Breast epithelium (tissue), 4 donors: ENCODE measurements at regions not wholly inside any gene's neighbourhood (a gene's known extent, or its start where the extent isn't known, plus 50 kb on each side); places are given as distances from the start of the nearest gene placed in this dataset.

ENCODE experiments used
- DNase-seq, 2 donors: peaks; one replicate each; pipeline ENCODE4 v3.0.0-alpha.2; 2019; ENCODE audit warnings: low spot score in 2 of 2
- H3K27ac ChIP-seq, 2 donors: fragments of 200-600 bp; sonication (generic) in 1 of 2; one replicate each; pipeline ENCODE4 v1.5.1; 2016 to 2019; ENCODE audit warnings: mild to moderate bottlenecking in 1 of 2
- H3K27me3 ChIP-seq, 2 donors: fragments of 200-600 bp; sonication (generic) in 1 of 2; one replicate each; pipeline versions ENCODE4 v1.5.1 to v1.6.0; 2017 to 2019; ENCODE audit warnings: control low read depth in 1 of 2, mild to moderate bottlenecking in 1 of 2
- H3K36me3 ChIP-seq: fragments of 200-600 bp; one replicate; pipeline ENCODE4 v1.5.1; 2019
- H3K4me1 ChIP-seq, 2 donors: fragments of 200-600 bp; sonication (generic); one replicate each; pipeline ENCODE4 v1.5.1; 2016 to 2019; ENCODE audit warnings: control low read depth in 1 of 2
- H3K4me3 ChIP-seq, 3 donors: fragments of 200-600 bp; sonication (generic); 1 replicate in 2 of 3; 2 replicates in 1 of 3; pipeline ENCODE4 v1.5.1; 2016 to 2019; ENCODE audit warnings: mild to moderate bottlenecking in 3 of 3, moderate library complexity in 2 of 3
- H3K9me3 ChIP-seq, 2 donors: fragments of 200-600 bp; sonication (generic) in 1 of 2; one replicate each; pipeline ENCODE4 v1.5.1; 2016 to 2019; ENCODE audit warnings: control low read depth in 1 of 2
- CTCF ChIP-seq, 3 donors: fragments of 450-650 bp; IDR thresholded peaks; one replicate each; pipeline ENCODE4 v1.5.1; 2016 to 2017; ENCODE audit warnings: antibody characterized with exemption in 3 of 3, mild to moderate bottlenecking in 3 of 3, moderate library complexity in 3 of 3
- POLR2A ChIP-seq: fragments of 450-650 bp; IDR thresholded peaks from one replicate; pipeline ENCODE4 v1.6.1; 2016; ENCODE audit warnings: antibody characterized with exemption, mild to moderate bottlenecking, moderate library complexity
- POLR2AphosphoS5 ChIP-seq, 3 donors: sonication (generic); formaldehyde crosslinking; IDR thresholded peaks; one replicate each; pipeline ENCODE4 v1.6.1; 2017; ENCODE audit warnings: antibody characterized with exemption in 3 of 3
- intact Hi-C: fragments of 100-400 bp; cut with DNase I; formaldehyde crosslinking; loops from one replicate; pipeline ENCODE4 v1.15.1; 2023; ENCODE audit warnings: low total_unique reads

DNA sequence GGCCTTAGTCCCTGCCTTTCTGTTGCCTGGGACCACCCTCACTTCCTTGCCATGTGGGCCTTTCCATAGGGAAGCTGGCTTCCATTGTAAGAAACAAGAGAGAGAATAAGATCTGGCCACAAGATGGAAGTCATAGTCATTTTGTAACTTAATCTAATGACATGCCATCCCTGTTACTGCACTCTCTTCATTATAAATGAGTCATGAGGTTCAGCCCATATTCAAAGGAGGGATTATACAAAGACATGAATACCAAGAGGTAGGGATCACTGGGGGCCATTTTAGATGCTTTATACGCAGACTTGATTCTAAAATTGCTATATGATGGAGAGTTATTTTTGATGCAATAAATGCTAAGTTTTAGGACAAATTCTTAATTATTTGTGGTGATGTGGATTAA, 75.2 kb upstream of the CELF2 start:
- intact Hi-C loops = no loop called here
- H3K27ac ChIP-seq = no peak overlapping the region

GRCh38 chr10:10946081-10946480, 71.6 kb upstream of the CELF2 start:
- TF ChIP-seq CTCF (IDR thresholded peaks at IDR 0.05) (no peak), POLR2AphosphoS5 (IDR thresholded peaks at IDR 0.05) (no peak), POLR2A (no peak)
- Histone ChIP-seq H3K4me1 (no peaks in the 10 kb centered on the region), H3K36me3 (no peaks in the 10 kb centered on the region), H3K4me3 (no peak overlapping the region), H3K27ac (no peak overlapping the region), H3K27me3 (no peaks in the 10 kb centered on the region), H3K9me3 (peaks cover 0 to 5% of the 10 kb centered on the region in 2 donors)
- DNase-seq = no peak
- intact Hi-C loops = loop anchor here (5.0 kb wide), 1 partner anchor 121 kb away; no protein-coding TSS in a partner anchor

More for the DNA sequence above, 75.2 kb upstream of the CELF2 start:
- DNase-seq = no peak
- no peaks in the 10 kb centered on the region for H3K36me3 ChIP-seq
- TF ChIP-seq POLR2AphosphoS5 (IDR thresholded peaks at IDR 0.05) (no peak), POLR2A (no peak), CTCF (IDR thresholded peaks at IDR 0.05) (no peak)
- peaks cover 0 to 5% of the 10 kb centered on the region in 2 donors for H3K9me3 ChIP-seq
- H3K4me1 ChIP-seq = no peaks in the 10 kb centered on the region
- no peaks in the 10 kb centered on the region for H3K27me3 ChIP-seq
- H3K4me3 ChIP-seq = no peak overlapping the region

GRCh38 chr10:10946801-10947200, 70.9 kb upstream of the CELF2 start:
- no peaks in the 10 kb centered on the region for H3K27me3 ChIP-seq
- DNase-seq = no peak
- intact Hi-C loops = loop anchor here (5.0 kb wide), 1 partner anchor 120 kb away; no protein-coding TSS in a partner anchor
- H3K9me3 ChIP-seq = peaks cover 0 to 5% of the 10 kb centered on the region in 2 donors
- H3K27ac ChIP-seq = no peak overlapping the region
- H3K4me1 ChIP-seq = no peaks in the 10 kb centered on the region
- TF ChIP-seq POLR2AphosphoS5 (IDR thresholded peaks at IDR 0.05) (no peak), CTCF (IDR thresholded peaks at IDR 0.05) (no peak), POLR2A (no peak)
- no peaks in the 10 kb centered on the region for H3K36me3 ChIP-seq
- H3K4me3 ChIP-seq = no peak overlapping the region

DNA sequence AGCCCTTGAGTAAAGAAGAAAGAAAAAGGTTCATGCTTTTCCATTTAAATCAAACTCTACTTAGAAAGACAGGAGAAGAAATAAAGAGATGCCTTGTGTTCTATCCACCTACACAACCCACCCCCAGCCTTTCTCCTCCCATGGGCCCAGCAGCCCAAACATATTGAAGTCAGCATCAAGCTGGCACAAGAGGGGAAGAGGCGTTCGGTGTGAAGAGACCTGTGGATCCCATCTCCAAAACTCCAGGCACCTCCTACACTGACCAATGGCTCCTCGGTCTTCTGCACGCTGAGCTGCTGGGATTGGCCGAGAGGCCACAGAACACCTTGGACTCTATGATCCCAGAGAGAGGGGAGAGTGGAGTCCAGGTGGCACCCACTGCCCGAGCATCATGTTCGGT, 66.0 kb upstream of the CELF2 start:
- intact Hi-C loops = no loop called here
- Histone ChIP-seq H3K36me3 (no peaks in the 10 kb centered on the region), H3K27ac (no peak overlapping the region), H3K27me3 (no peaks in the 10 kb centered on the region), H3K4me3 (no peak overlapping the region), H3K4me1 (no peaks in the 10 kb centered on the region), H3K9me3 (no peaks in the 10 kb centered on the region)
- DNase-seq = no peak
- TF ChIP-seq POLR2A (no peak), CTCF (IDR thresholded peaks at IDR 0.05) (no peak), POLR2AphosphoS5 (IDR thresholded peaks at IDR 0.05) (no peak)

GRCh38 chr10:10952800-10953199, 64.9 kb upstream of the CELF2 start:
- no peaks in the 10 kb centered on the region for H3K27me3 ChIP-seq
- DNase-seq = no peak
- no peak overlapping the region for H3K4me3 ChIP-seq
- H3K9me3 ChIP-seq = no peaks in the 10 kb centered on the region
- H3K36me3 ChIP-seq = no peaks in the 10 kb centered on the region
- intact Hi-C loops = no loop called here
- no peaks in the 10 kb centered on the region for H3K4me1 ChIP-seq
- no peak overlapping the region for H3K27ac ChIP-seq
- TF ChIP-seq CTCF (IDR thresholded peaks at IDR 0.05) (no peak), POLR2A (no peak), POLR2AphosphoS5 (IDR thresholded peaks at IDR 0.05) (no peak)
